BJ (cell line): ENCODE measurements at regions not wholly inside any gene's neighbourhood (a gene's known extent, or its start where the extent isn't known, plus 50 kb on each side); places are given as distances from the start of the nearest gene placed in this dataset.
"Not testable (repeated sequence)": the region's sequence is repeated elsewhere in the genome, so short reads cannot be mapped to it uniquely, and the experiment has no call there.

ENCODE experiments used
- CTCF ChIA-PET: fragments of 350-600 bp; formaldehyde crosslinking; extraction: SDS; loops from one replicate; lab custom pipeline; 2021; ENCODE audit warnings: antibody characterized with exemption, inconsistent platforms; lab: Yijun Ruan, JAX
- POLR2A ChIA-PET: fragments of 300-600 bp; sonication (Branson Sonifier 250); formaldehyde crosslinking; extraction: SDS; loops from one replicate; lab custom pipeline; 2021; ENCODE audit warnings: antibody characterized with exemption; lab: Charles Lee
- DNase-seq: peaks from one replicate; pipeline ENCODE4 v3.0.0-alpha.2; 2011; ENCODE audit warnings: low read depth
- H3K27me3 ChIP-seq: 2 replicates; pipeline ENCODE4 v1.6.0; 2011; ENCODE audit warnings: low read length; ENCODE audit not compliant: control insufficient read depth, insufficient read depth
- H3K36me3 ChIP-seq: 2 replicates; pipeline ENCODE4 v1.5.1; 2011; ENCODE audit warnings: low read length; ENCODE audit not compliant: control insufficient read depth, insufficient read depth
- H3K4me3 ChIP-seq: 2 replicates; pipeline ENCODE4 v1.5.1; 2011; ENCODE audit warnings: low read depth, mild to moderate bottlenecking, control low read depth, low read length
- TF ChIP-seq, protein P1 (sequence below): IDR thresholded peaks from 2 replicates; pipeline ENCODE4 v1.5.1; 2011; ENCODE audit warnings: low read depth, mild to moderate bottlenecking, control low read depth, inconsistent platforms, low read length, moderate library complexity; ENCODE audit not compliant: insufficient read depth

DNA sequence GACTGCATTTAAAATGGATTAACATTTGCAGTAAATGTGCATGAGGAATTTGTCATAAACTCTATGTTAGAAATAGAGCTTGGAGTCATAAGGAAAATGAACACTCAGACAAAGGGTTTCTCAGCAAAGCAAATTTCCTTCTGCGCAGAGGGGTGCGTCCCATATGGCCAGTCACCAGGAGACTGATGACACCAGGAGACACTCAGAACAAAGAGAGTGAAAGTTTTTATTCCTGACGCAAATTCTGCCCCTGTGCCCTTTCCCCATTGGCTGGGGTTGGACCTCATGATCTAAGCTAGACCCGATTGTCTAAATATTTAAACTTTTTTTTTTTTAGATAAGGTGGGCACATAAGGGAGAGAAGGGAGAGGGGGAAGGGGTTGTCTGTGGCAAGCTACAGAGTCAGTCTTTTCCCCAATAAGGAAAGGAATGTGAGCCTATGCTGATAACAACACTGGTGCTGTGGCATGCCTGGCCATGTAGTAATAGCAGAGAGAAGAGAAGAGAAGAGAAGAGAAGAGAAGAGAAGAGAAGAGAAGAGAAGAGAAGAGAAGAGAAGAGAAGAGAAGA is 202.0 kb downstream of the POM121L12 start:
- TF ChIP-seq, protein P1, sequence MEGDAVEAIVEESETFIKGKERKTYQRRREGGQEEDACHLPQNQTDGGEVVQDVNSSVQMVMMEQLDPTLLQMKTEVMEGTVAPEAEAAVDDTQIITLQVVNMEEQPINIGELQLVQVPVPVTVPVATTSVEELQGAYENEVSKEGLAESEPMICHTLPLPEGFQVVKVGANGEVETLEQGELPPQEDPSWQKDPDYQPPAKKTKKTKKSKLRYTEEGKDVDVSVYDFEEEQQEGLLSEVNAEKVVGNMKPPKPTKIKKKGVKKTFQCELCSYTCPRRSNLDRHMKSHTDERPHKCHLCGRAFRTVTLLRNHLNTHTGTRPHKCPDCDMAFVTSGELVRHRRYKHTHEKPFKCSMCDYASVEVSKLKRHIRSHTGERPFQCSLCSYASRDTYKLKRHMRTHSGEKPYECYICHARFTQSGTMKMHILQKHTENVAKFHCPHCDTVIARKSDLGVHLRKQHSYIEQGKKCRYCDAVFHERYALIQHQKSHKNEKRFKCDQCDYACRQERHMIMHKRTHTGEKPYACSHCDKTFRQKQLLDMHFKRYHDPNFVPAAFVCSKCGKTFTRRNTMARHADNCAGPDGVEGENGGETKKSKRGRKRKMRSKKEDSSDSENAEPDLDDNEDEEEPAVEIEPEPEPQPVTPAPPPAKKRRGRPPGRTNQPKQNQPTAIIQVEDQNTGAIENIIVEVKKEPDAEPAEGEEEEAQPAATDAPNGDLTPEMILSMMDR: no peak
- ChIA-PET POLR2A (no interaction called here), CTCF (no interaction called here)
- Histone ChIP-seq H3K36me3 (no peaks in the 10 kb centered on the region), H3K27me3 (no peaks in the 10 kb centered on the region), H3K4me3 (no peak overlapping the region)
- DNase-seq: no peak

DNA sequence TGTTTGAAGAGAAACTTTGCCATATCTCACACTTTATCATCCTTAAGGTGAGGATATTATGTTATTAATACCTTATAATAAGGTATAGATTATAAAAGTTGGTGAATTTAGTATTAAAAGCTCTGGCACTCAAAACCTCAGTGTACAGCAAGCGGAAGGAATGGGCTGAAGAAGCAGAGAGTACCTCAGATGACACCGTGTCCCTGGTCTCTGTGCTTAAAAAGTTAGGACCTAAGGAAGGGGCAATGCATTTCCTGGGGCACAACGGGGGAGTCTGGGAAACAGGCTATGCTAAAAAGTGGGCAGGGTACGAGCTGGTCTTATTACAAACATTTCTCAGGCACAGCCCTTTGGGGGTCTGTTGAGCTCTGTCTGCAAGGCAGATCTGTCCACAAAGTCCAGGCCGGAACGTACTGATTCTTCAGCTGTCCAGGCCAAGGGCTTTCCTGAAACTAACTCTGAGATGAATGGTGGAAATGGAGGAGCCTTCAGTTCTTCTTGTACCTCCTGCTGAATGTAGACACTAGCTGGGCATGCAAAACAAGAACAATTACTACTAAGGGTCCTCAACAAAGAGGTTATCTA is 202.7 kb downstream of the POM121L12 start:
- ChIA-PET CTCF (no interaction called here), POLR2A (no interaction called here)
- no peaks in the 10 kb centered on the region for H3K36me3 ChIP-seq
- no peak for DNase-seq
- no peak overlapping the region for H3K4me3 ChIP-seq
- TF ChIP-seq, protein P1: no peak
- H3K27me3 ChIP-seq: no peaks in the 10 kb centered on the region

DNA sequence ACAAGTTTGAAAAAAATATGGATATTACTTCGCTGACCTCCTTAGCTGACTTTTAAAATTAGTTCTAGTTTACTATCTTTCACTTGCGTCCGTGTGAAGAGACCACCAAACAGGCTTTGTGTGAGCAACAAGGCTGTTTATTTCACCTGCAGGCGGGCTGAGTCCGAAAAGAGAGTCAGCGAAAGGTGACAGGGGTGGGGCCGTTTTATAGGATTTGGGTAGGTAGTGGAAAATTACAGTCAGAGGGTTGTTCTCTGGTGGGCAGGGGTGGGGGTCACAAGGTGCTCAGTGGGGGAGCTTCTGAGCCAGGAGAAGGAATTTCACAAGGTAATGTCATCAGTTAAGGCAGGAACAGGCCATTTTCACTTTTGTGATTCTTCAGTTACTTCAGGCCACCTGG is 203.7 kb downstream of the POM121L12 start:
- H3K4me3 ChIP-seq, H3K36me3 ChIP-seq, DNase-seq, H3K27me3 ChIP-seq, POLR2A ChIA-PET: not testable (repeated sequence)
- CTCF ChIA-PET: interaction anchor here (0.7 kb wide), 1 partner anchor 283 kb away, joined by 3 read pairs; no protein-coding TSS in a partner anchor

DNA sequence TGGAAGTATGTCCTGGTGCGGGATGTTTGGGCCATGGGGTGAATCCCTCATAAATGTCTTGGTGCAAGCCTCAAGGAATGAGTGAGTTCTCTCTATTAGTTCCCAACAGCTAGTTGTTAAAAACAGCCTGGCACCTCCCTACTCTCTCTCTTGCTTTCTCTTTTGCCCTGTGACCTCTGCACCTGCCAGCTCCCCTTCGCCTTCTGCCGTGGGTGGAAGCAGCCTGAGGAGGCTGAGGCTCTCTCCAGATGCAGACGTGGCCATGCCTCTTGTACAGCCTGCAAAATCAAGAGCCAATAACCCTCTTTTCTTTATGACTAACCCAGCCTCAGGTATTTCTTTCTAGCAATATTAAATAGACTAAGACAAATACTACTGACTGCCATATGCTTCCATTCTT is 210.3 kb downstream of the POM121L12 start:
- ChIA-PET POLR2A (no interaction called here), CTCF (no interaction called here)
- H3K4me3 ChIP-seq: no peak overlapping the region
- H3K36me3 ChIP-seq: no peaks in the 10 kb centered on the region
- no peak for DNase-seq
- TF ChIP-seq, protein P1: no peak
- H3K27me3 ChIP-seq: no peaks in the 10 kb centered on the region

DNA sequence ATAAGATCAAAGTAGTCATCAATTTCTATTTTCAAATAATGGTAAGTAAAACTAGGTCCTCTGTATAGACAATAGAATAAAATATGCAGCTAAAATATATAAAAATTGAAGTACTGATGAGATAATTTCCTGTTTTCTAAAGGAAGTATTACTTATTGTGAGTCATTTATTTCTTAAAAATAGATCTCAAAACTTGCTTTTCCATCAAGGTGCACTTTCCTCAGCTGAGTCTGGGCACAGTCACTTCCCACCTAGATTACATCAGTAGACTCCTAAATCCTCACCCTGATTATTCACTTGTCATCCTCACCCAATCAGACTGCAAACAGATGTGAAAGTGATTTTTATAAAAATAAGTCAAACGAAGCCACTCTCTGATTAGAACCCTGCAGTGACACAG is 211.5 kb downstream of the POM121L12 start:
- Histone ChIP-seq H3K27me3 (no peaks in the 10 kb centered on the region), H3K36me3 (no peaks in the 10 kb centered on the region), H3K4me3 (no peak overlapping the region)
- CTCF ChIA-PET: no interaction called here
- DNase-seq: no peak
- TF ChIP-seq, protein P1: no peak
- POLR2A ChIA-PET: no interaction called here

DNA sequence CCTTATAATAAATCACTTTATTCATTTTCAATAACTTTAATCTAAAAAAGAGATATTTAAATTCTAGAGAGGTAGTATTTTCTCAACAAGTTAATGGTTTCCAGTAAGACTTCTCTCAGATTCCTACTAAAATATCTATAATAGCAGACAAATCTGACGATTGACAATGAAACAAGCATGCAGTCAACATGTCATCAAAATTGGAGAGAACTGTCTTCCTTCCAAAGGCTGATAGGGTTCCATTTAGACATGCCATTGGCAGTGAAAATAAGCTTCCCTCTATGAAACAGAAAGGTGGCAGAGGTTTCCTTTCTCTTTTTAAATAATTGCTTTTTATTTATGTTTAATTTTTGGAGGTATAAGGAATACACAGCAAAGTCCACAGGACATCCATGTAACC is 217.1 kb downstream of the POM121L12 start:
- ChIA-PET CTCF (no interaction called here), POLR2A (no interaction called here)
- no peak overlapping the region for H3K4me3 ChIP-seq
- TF ChIP-seq, protein P1: no peak
- DNase-seq: no peak
- H3K36me3 ChIP-seq: no peaks in the 10 kb centered on the region
- no peaks in the 10 kb centered on the region for H3K27me3 ChIP-seq
